ENCODE measurements at regions not wholly inside any gene's neighbourhood (a gene's known extent, or its start where the extent isn't known, plus 50 kb on each side); places are given as distances from the start of the nearest gene placed in this dataset.
A peak's percentile ranks its signal among the peaks of the same experiment; 100 is the strongest.

- H3K4me2 ChIP-seq (ENCODE audit: low read length, poor library complexity, severe bottlenecking): no peak overlapping the region
- 82% methylated on average over 15 of the region's 15 CpGs for WGBS
- no peak overlapping the region for H2AFZ ChIP-seq (ENCODE audit: low read depth, low read length)
- H4K91ac ChIP-seq (ENCODE audit: low read length): no peak overlapping the region
- H3K18ac ChIP-seq (ENCODE audit: low read depth in 1 of 2, low read length in 2 of 2): no peak overlapping the region
- H3K23ac ChIP-seq (ENCODE audit: low read length in 2 of 2): no peak overlapping the region
- H3K27me3 ChIP-seq (ENCODE audit: control insufficient read depth in 1 of 2, insufficient read depth in 1 of 2, low read length in 2 of 2): peaks cover 0 to 20% of the 10 kb centered on the region in 2 experiments
- H2BK15ac ChIP-seq (ENCODE audit: low read depth, poor library complexity, severe bottlenecking): no peak overlapping the region
- H3K4ac ChIP-seq (ENCODE audit: low read depth in 1 of 2, low read length in 2 of 2): no peak overlapping the region
- H2BK5ac ChIP-seq (ENCODE audit: low read depth, low read length, poor library complexity, severe bottlenecking): no peak overlapping the region
- H3K9ac ChIP-seq (ENCODE audit: low read length): no peak overlapping the region
- H3K9me3 ChIP-seq (ENCODE audit: control insufficient read depth, low read length): no peaks in the 10 kb centered on the region
- no peak overlapping the region for H4K8ac ChIP-seq (ENCODE audit: low read length)
- DNase-seq: no peak
- H3K36me3 ChIP-seq (ENCODE audit: control insufficient read depth in 1 of 2, insufficient read depth in 2 of 2, low read depth in 1 of 2, low read length in 2 of 2): no peaks in the 10 kb centered on the region
- H2AK5ac ChIP-seq (ENCODE audit: low read length, severe bottlenecking): no peak overlapping the region
- no peak overlapping the region for H3K4me3 ChIP-seq (ENCODE audit: insufficient read depth in 1 of 2, low read depth in 1 of 2, low read length in 2 of 2)
- peaks cover 7% of the 10 kb centered on the region for H3K4me1 ChIP-seq (ENCODE audit: control insufficient read depth, insufficient read depth, low read depth, low read length)
- H3K14ac ChIP-seq (ENCODE audit: low read length in 2 of 2): no peak overlapping the region
- no peak overlapping the region for H2BK12ac ChIP-seq (ENCODE audit: low read length in 2 of 2)
- no peak overlapping the region for H3K27ac ChIP-seq (ENCODE audit: low read length, poor library complexity, severe bottlenecking)
- no peak overlapping the region for H2BK120ac ChIP-seq (ENCODE audit: low read depth, low read length)
- no peaks in the 10 kb centered on the region for H3K79me1 ChIP-seq (replicated peaks; ENCODE audit: low read length, poor library complexity, severe bottlenecking)
Observed at GRCh38 chr6:106866875-106867658, 107.5 kb downstream of the CD24 start.

GRCh38 chr6:106862858-106863257 lies 111.7 kb downstream of the CD24 start:
- Histone ChIP-seq H2AK5ac (ENCODE audit: low read length, severe bottlenecking) (no peak overlapping the region), H4K8ac (ENCODE audit: low read length) (peak overlapping the region; percentile 2), H3K27ac (ENCODE audit: low read length, poor library complexity, severe bottlenecking) (no peak overlapping the region), H3K9ac (ENCODE audit: low read length) (no peak overlapping the region), H3K4me3 (ENCODE audit: insufficient read depth in 1 of 2, low read depth in 1 of 2, low read length in 2 of 2) (no peak overlapping the region), H3K4me1 (ENCODE audit: control insufficient read depth, insufficient read depth, low read depth, low read length) (no peaks in the 10 kb centered on the region), H3K27me3 (ENCODE audit: control insufficient read depth in 1 of 2, insufficient read depth in 1 of 2, low read length in 2 of 2) (peaks cover 0 to 20% of the 10 kb centered on the region in 2 experiments), H2BK5ac (ENCODE audit: low read depth, low read length, poor library complexity, severe bottlenecking) (no peak overlapping the region), H3K14ac (ENCODE audit: low read length in 2 of 2) (no peak overlapping the region), H3K36me3 (ENCODE audit: control insufficient read depth in 1 of 2, insufficient read depth in 2 of 2, low read depth in 1 of 2, low read length in 2 of 2) (no peaks in the 10 kb centered on the region), H4K91ac (ENCODE audit: low read length) (no peak overlapping the region), H3K9me3 (ENCODE audit: control insufficient read depth, low read length) (peaks cover 6% of the 10 kb centered on the region), H3K18ac (ENCODE audit: low read depth in 1 of 2, low read length in 2 of 2) (no peak overlapping the region), H2BK15ac (ENCODE audit: low read depth, poor library complexity, severe bottlenecking) (no peak overlapping the region), H2BK12ac (ENCODE audit: low read length in 2 of 2) (no peak overlapping the region), H2BK120ac (ENCODE audit: low read depth, low read length) (no peak overlapping the region), H3K79me1 (replicated peaks; ENCODE audit: low read length, poor library complexity, severe bottlenecking) (no peaks in the 10 kb centered on the region), H3K23ac (ENCODE audit: low read length in 2 of 2) (no peak overlapping the region), H3K4me2 (ENCODE audit: low read length, poor library complexity, severe bottlenecking) (no peak overlapping the region), H2AFZ (ENCODE audit: low read depth, low read length) (no peak overlapping the region), H3K4ac (ENCODE audit: low read depth in 1 of 2, low read length in 2 of 2) (no peak overlapping the region)
- 79% methylated on average over 4 of the region's 4 CpGs for WGBS
- DNase-seq: no peak

- Histone ChIP-seq H3K18ac (ENCODE audit: low read depth in 1 of 2, low read length in 2 of 2) (no peak overlapping the region), H4K91ac (ENCODE audit: low read length) (no peak overlapping the region), H3K23ac (ENCODE audit: low read length in 2 of 2) (no peak overlapping the region), H3K4me3 (ENCODE audit: insufficient read depth in 1 of 2, low read depth in 1 of 2, low read length in 2 of 2) (peak overlapping the region in 1 of 2 experiments; percentile 17), H2AK5ac (ENCODE audit: low read length, severe bottlenecking) (no peak overlapping the region), H4K8ac (ENCODE audit: low read length) (no peak overlapping the region), H3K27ac (ENCODE audit: low read length, poor library complexity, severe bottlenecking) (no peak overlapping the region), H3K36me3 (ENCODE audit: control insufficient read depth in 1 of 2, insufficient read depth in 2 of 2, low read depth in 1 of 2, low read length in 2 of 2) (no peaks in the 10 kb centered on the region), H2BK5ac (ENCODE audit: low read depth, low read length, poor library complexity, severe bottlenecking) (no peak overlapping the region), H3K4me2 (ENCODE audit: low read length, poor library complexity, severe bottlenecking) (no peak overlapping the region), H2BK12ac (ENCODE audit: low read length in 2 of 2) (peak overlapping the region in 1 of 2 experiments; percentile 23), H3K9me3 (ENCODE audit: control insufficient read depth, low read length) (peaks cover 6% of the 10 kb centered on the region), H3K14ac (ENCODE audit: low read length in 2 of 2) (no peak overlapping the region), H2BK15ac (ENCODE audit: low read depth, poor library complexity, severe bottlenecking) (no peak overlapping the region), H2BK120ac (ENCODE audit: low read depth, low read length) (no peak overlapping the region), H3K4ac (ENCODE audit: low read depth in 1 of 2, low read length in 2 of 2) (no peak overlapping the region), H3K9ac (ENCODE audit: low read length) (no peak overlapping the region), H3K79me1 (replicated peaks; ENCODE audit: low read length, poor library complexity, severe bottlenecking) (no peaks in the 10 kb centered on the region), H3K4me1 (ENCODE audit: control insufficient read depth, insufficient read depth, low read depth, low read length) (no peaks in the 10 kb centered on the region), H3K27me3 (ENCODE audit: control insufficient read depth in 1 of 2, insufficient read depth in 1 of 2, low read length in 2 of 2) (peaks cover 0 to 12% of the 10 kb centered on the region in 2 experiments), H2AFZ (ENCODE audit: low read depth, low read length) (no peak overlapping the region)
- DNase-seq: no peak
- WGBS: 77% methylated on average over 4 of the region's 4 CpGs
Observed at GRCh38 chr6:106860940-106861339, 113.6 kb downstream of the CD24 start.

- H2BK15ac ChIP-seq (ENCODE audit: low read depth, poor library complexity, severe bottlenecking): no peak overlapping the region
- H4K8ac ChIP-seq (ENCODE audit: low read length): no peak overlapping the region
- H2BK5ac ChIP-seq (ENCODE audit: low read depth, low read length, poor library complexity, severe bottlenecking): no peak overlapping the region
- H3K27ac ChIP-seq (ENCODE audit: low read length, poor library complexity, severe bottlenecking): no peak overlapping the region
- no peak overlapping the region for H2AFZ ChIP-seq (ENCODE audit: low read depth, low read length)
- no peaks in the 10 kb centered on the region for H3K4me1 ChIP-seq (ENCODE audit: control insufficient read depth, insufficient read depth, low read depth, low read length)
- WGBS: 65% methylated on average over 3 of the region's 3 CpGs
- no peak overlapping the region for H3K4me2 ChIP-seq (ENCODE audit: low read length, poor library complexity, severe bottlenecking)
- peak; percentile 6 for DNase-seq
- H2BK120ac ChIP-seq (ENCODE audit: low read depth, low read length): no peak overlapping the region
- no peaks in the 10 kb centered on the region for H3K36me3 ChIP-seq (ENCODE audit: control insufficient read depth in 1 of 2, insufficient read depth in 2 of 2, low read depth in 1 of 2, low read length in 2 of 2)
- H3K9ac ChIP-seq (ENCODE audit: low read length): no peak overlapping the region
- no peak overlapping the region for H2AK5ac ChIP-seq (ENCODE audit: low read length, severe bottlenecking)
- peaks cover 6 to 8% of the 10 kb centered on the region in 2 experiments for H3K27me3 ChIP-seq (ENCODE audit: control insufficient read depth in 1 of 2, insufficient read depth in 1 of 2, low read length in 2 of 2)
- H4K91ac ChIP-seq (ENCODE audit: low read length): no peak overlapping the region
- no peak overlapping the region for H2BK12ac ChIP-seq (ENCODE audit: low read length in 2 of 2)
- no peak overlapping the region for H3K14ac ChIP-seq (ENCODE audit: low read length in 2 of 2)
- H3K4ac ChIP-seq (ENCODE audit: low read depth in 1 of 2, low read length in 2 of 2): no peak overlapping the region
- H3K79me1 ChIP-seq (replicated peaks; ENCODE audit: low read length, poor library complexity, severe bottlenecking): no peaks in the 10 kb centered on the region
- no peak overlapping the region for H3K23ac ChIP-seq (ENCODE audit: low read length in 2 of 2)
- peaks cover 6% of the 10 kb centered on the region for H3K9me3 ChIP-seq (ENCODE audit: control insufficient read depth, low read length)
- no peak overlapping the region for H3K4me3 ChIP-seq (ENCODE audit: insufficient read depth in 1 of 2, low read depth in 1 of 2, low read length in 2 of 2)
- no peak overlapping the region for H3K18ac ChIP-seq (ENCODE audit: low read depth in 1 of 2, low read length in 2 of 2)
Observed at GRCh38 chr6:106858653-106859092, 115.9 kb downstream of the CD24 start.
